SK-N-SH (cell line): ENCODE measurements at regions not wholly inside any gene's neighbourhood (a gene's known extent, or its start where the extent isn't known, plus 50 kb on each side); places are given as distances from the start of the nearest gene placed in this dataset.

Source experiments
- POLR2AphosphoS5 ChIP-seq: IDR thresholded peaks from 2 replicates; pipeline ENCODE4 v1.6.1; 2012; ENCODE audit warnings: low read depth, low read length
- REST ChIP-seq: IDR thresholded peaks from 2 replicates; pipeline ENCODE4 v1.6.1; 2012; ENCODE audit warnings: mild to moderate bottlenecking, low read depth, low read length, moderate library complexity
- RXRA ChIP-seq: IDR thresholded peaks from 2 replicates; pipeline ENCODE4 v1.4.0; 2012; ENCODE audit warnings: low read depth, mild to moderate bottlenecking, borderline replicate concordance
- TCF12 ChIP-seq: IDR thresholded peaks from 2 replicates; pipeline ENCODE4 v1.4.0; 2012
- TF ChIP-seq, protein P1 (sequence below): fragments of 200-600 bp; sonication (generic); IDR thresholded peaks from 2 replicates; pipeline ENCODE4 v1.6.1; 2017; ENCODE audit warnings: antibody characterized with exemption, mild to moderate bottlenecking, moderate library complexity

GRCh38 chr12:33115716-33116115 lies 219.1 kb upstream of the PKP2 start:
- TF ChIP-seq, protein P1, sequence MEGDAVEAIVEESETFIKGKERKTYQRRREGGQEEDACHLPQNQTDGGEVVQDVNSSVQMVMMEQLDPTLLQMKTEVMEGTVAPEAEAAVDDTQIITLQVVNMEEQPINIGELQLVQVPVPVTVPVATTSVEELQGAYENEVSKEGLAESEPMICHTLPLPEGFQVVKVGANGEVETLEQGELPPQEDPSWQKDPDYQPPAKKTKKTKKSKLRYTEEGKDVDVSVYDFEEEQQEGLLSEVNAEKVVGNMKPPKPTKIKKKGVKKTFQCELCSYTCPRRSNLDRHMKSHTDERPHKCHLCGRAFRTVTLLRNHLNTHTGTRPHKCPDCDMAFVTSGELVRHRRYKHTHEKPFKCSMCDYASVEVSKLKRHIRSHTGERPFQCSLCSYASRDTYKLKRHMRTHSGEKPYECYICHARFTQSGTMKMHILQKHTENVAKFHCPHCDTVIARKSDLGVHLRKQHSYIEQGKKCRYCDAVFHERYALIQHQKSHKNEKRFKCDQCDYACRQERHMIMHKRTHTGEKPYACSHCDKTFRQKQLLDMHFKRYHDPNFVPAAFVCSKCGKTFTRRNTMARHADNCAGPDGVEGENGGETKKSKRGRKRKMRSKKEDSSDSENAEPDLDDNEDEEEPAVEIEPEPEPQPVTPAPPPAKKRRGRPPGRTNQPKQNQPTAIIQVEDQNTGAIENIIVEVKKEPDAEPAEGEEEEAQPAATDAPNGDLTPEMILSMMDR = no peak
- TF ChIP-seq POLR2AphosphoS5 (no peak), REST (no peak), RXRA (no peak), TCF12 (no peak)
